GM13976 (cell line): ENCODE measurements at regions not wholly inside any gene's neighbourhood (a gene's known extent, or its start where the extent isn't known, plus 50 kb on each side); places are given as distances from the start of the nearest gene placed in this dataset.
A peak's percentile ranks its signal among the peaks of the same experiment; 100 is the strongest.

Source experiments
- DNase-seq: peaks from one replicate; pipeline ENCODE4 v3.0.0; 2012; ENCODE audit warnings: low spot score
- CTCF ChIP-seq: IDR thresholded peaks from 2 replicates; pipeline ENCODE4 v1.5.1; 2012; ENCODE audit warnings: borderline replicate concordance, mild to moderate bottlenecking; ENCODE audit not compliant: insufficient read depth; ENCODE audit errors: extremely low read depth, missing control alignments, control extremely low read depth
- in situ Hi-C: fragments of 300-500 bp; cut with MboI; formaldehyde crosslinking; loops from one replicate; pipeline ENCODE4 v1.12.0; 2022; ENCODE audit warnings: low sequenced_read_pairs, mixed read lengths, inconsistent platforms; ENCODE audit not compliant: unreplicated experiment

- TF ChIP-seq CTCF = no peak
- in situ Hi-C loops = no loop called here
- no peak for DNase-seq
Observed at GRCh38 chr1:87201768-87202167, 126.9 kb upstream of the LMO4 start.

- DNase-seq = no peak
- TF ChIP-seq CTCF = no peak
Observed at GRCh38 chr1:87202451-87202850, 126.2 kb upstream of the LMO4 start.

GRCh38 chr1:87202922-87203655 is 125.6 kb upstream of the LMO4 start:
- no peak for TF ChIP-seq CTCF
- in situ Hi-C loops = no loop called here
- DNase-seq = peak; percentile 65

More at GRCh38 chr1:87202451-87202850, 126.2 kb upstream of the LMO4 start:
- in situ Hi-C loops = no loop called here

GRCh38 chr1:87203904-87204303 is 124.8 kb upstream of the LMO4 start:
- in situ Hi-C loops = no loop called here
- DNase-seq = no peak
- TF ChIP-seq CTCF = no peak

- TF ChIP-seq CTCF = no peak
- in situ Hi-C loops = no loop called here
- no peak for DNase-seq
Observed at GRCh38 chr1:87204441-87204840, 124.2 kb upstream of the LMO4 start.

- DNase-seq = no peak
- no peak for TF ChIP-seq CTCF
- in situ Hi-C loops = no loop called here
Observed at GRCh38 chr1:87204921-87205320, 123.8 kb upstream of the LMO4 start.
